HG02970 (cell line): ENCODE measurements at regions not wholly inside any gene's neighbourhood (a gene's known extent, or its start where the extent isn't known, plus 50 kb on each side); places are given as distances from the start of the nearest gene placed in this dataset.
"Not testable (repeated sequence)": the region's sequence is repeated elsewhere in the genome, so short reads cannot be mapped to it uniquely, and the experiment has no call there.

Source experiments
- ATAC-seq: cut with Tn5 transposase; IDR thresholded peaks from one replicate; pipeline ENCODE4 v1.9.1; 2021; ENCODE audit warnings: mild to moderate bottlenecking, moderate library complexity, moderate number of reproducible peaks; ENCODE audit not compliant: unreplicated experiment, low FRiP score

- ATAC-seq = not testable (repeated sequence)
These were observed 142.1 kb upstream of the BEND6 start for GRCh38 chr6:56812851-56813250.

GRCh38 chr6:56808871-56809359, 146.0 kb upstream of the BEND6 start:
- no peak for ATAC-seq

GRCh38 chr6:56807989-56808337, 146.9 kb upstream of the BEND6 start:
- no peak for ATAC-seq

- no peak for ATAC-seq
These were observed 147.4 kb upstream of the BEND6 start for GRCh38 chr6:56807326-56807988.

GRCh38 chr6:56806368-56806767, 148.5 kb upstream of the BEND6 start:
- no peak for ATAC-seq

GRCh38 chr6:56804996-56805395, 149.9 kb upstream of the BEND6 start:
- no peak for ATAC-seq

- no peak for ATAC-seq
These were observed 151.3 kb upstream of the BEND6 start for GRCh38 chr6:56803594-56803993.

- ATAC-seq = no peak
These were observed 152.3 kb upstream of the BEND6 start for GRCh38 chr6:56802584-56802983.

- no peak for ATAC-seq
These were observed 154.9 kb upstream of the BEND6 start for GRCh38 chr6:56799989-56800388.

- ATAC-seq = no peak
These were observed 155.5 kb upstream of the DST start for GRCh38 chr6:56798163-56798562.

- no peak for ATAC-seq
These were observed 153.5 kb upstream of the DST start for GRCh38 chr6:56796196-56796532.

- ATAC-seq = no peak
These were observed 152.9 kb upstream of the DST start for GRCh38 chr6:56795466-56796195.

- no peak for ATAC-seq
These were observed 151.7 kb upstream of the DST start for GRCh38 chr6:56794421-56794820.

GRCh38 chr6:56793938-56794337, 151.2 kb upstream of the DST start:
- ATAC-seq = no peak

- ATAC-seq = no peak
These were observed 147.7 kb upstream of the DST start for GRCh38 chr6:56790414-56790813.

GRCh38 chr6:56789879-56790278, 147.2 kb upstream of the DST start:
- ATAC-seq = no peak

GRCh38 chr6:56789342-56789741, 146.7 kb upstream of the DST start:
- ATAC-seq = no peak

- no peak for ATAC-seq
These were observed 144.5 kb upstream of the DST start for GRCh38 chr6:56787209-56787608.

- ATAC-seq = no peak
These were observed 143.6 kb upstream of the DST start for GRCh38 chr6:56786256-56786655.

- ATAC-seq = not testable (repeated sequence)
These were observed 142.8 kb upstream of the DST start for GRCh38 chr6:56785536-56785935.

- ATAC-seq = not testable (repeated sequence)
These were observed 137.4 kb upstream of the DST start for GRCh38 chr6:56780109-56780508.

GRCh38 chr6:56778503-56778902, 135.8 kb upstream of the DST start:
- not testable (repeated sequence) for ATAC-seq
